OCI-LY7 (cell line): ENCODE measurements at regions not wholly inside any gene's neighbourhood (a gene's known extent, or its start where the extent isn't known, plus 50 kb on each side); places are given as distances from the start of the nearest gene placed in this dataset.

Experiments
- CTCF ChIP-seq: fragments of 200-600 bp; sonication (generic); conservative IDR thresholded peaks from 2 replicates; pipeline ENCODE4 v1.5.1; 2014; ENCODE audit warnings: mild to moderate bottlenecking, antibody characterized with exemption, low read length, moderate library complexity, mixed read lengths
- EZH2phosphoT487 ChIP-seq: fragments of 200-600 bp; sonication (generic); IDR thresholded peaks from 2 replicates; pipeline ENCODE4 v1.6.1; 2018; ENCODE audit warnings: low read depth, borderline replicate concordance, mild to moderate bottlenecking, mixed run types, antibody characterized with exemption, low read length, moderate library complexity, mixed read lengths

- TF ChIP-seq CTCF: no peak
- no peak for TF ChIP-seq EZH2phosphoT487
Measured at GRCh38 chr9:28930766-28931165, 1357.5 kb upstream of the C9orf72 start.
